ENCODE measurements at regions not wholly inside any gene's neighbourhood (a gene's known extent, or its start where the extent isn't known, plus 50 kb on each side); places are given as distances from the start of the nearest gene placed in this dataset.

GRCh38 chr6:71512256-71512655 is 223.6 kb downstream of the OGFRL1 start:
- TF ChIP-seq POLR2A (IDR thresholded peaks at IDR 0.05; ENCODE audit: low read depth, low read length) (no peak), POLR2AphosphoS5 (IDR thresholded peaks at IDR 0.05; ENCODE audit: low read depth, low read length) (no peak), TAF1 (IDR thresholded peaks at IDR 0.05; ENCODE audit: low read depth, low read length) (no peak), SPI1 (IDR thresholded peaks at IDR 0.05; ENCODE audit: low read depth, low read length) (no peak), POU2F2 (IDR thresholded peaks at IDR 0.05; ENCODE audit: low read depth, low read length) (no peak), PAX5 (IDR thresholded peaks at IDR 0.05; ENCODE audit: insufficient read depth, low read length, severe bottlenecking) (no peak)
